ENCODE measurements at regions not wholly inside any gene's neighbourhood (a gene's known extent, or its start where the extent isn't known, plus 50 kb on each side); places are given as distances from the start of the nearest gene placed in this dataset.

- no peak for DNase-seq
- WGBS, 2 donors, result 93% methylated on average over 7 of the region's 7 CpGs
- Histone ChIP-seq H3K27ac (peak overlapping the region; percentile 67 to 93 (median 80)), H3K4me3 (replicated peaks in 1 of 3) (no peak overlapping the region), H3K4me1 (peaks cover 13 to 27% of the 10 kb centered on the region in 2 donors), H3K27me3 (no peaks in the 10 kb centered on the region), H3K9me3 (no peaks in the 10 kb centered on the region), H3K36me3 (no peaks in the 10 kb centered on the region)
- no peak for TF ChIP-seq POLR2A (IDR thresholded peaks at IDR 0.05)
- no peak for TF ChIP-seq CTCF (IDR thresholded peaks at IDR 0.05)
- intact Hi-C loops (cut with DNase I), result no loop called here
Observed at GRCh38 chr21:41582298-41582840, 74.4 kb upstream of the TMPRSS2 start.

GRCh38 chr21:41581592-41582228 is 73.8 kb upstream of the TMPRSS2 start:
- no peak overlapping the region for H3K4me3 ChIP-seq (replicated peaks in 1 of 3)
- TF ChIP-seq POLR2A (IDR thresholded peaks at IDR 0.05) (no peak), CTCF (IDR thresholded peaks at IDR 0.05) (no peak)
- no peak for DNase-seq
- no peaks in the 10 kb centered on the region for H3K36me3 ChIP-seq
- H3K27me3 ChIP-seq, result no peaks in the 10 kb centered on the region
- 93% methylated on average over 16 of the region's 16 CpGs for whole genome bisulfite sequencing, 2 donors
- no peaks in the 10 kb centered on the region for H3K9me3 ChIP-seq
- peak overlapping the region in 2 of 3 donors; percentile 80 to 93 for H3K27ac ChIP-seq
- intact Hi-C loops (cut with DNase I), result no loop called here
- H3K4me1 ChIP-seq, result peaks cover 13 to 27% of the 10 kb centered on the region in 2 donors

DNA sequence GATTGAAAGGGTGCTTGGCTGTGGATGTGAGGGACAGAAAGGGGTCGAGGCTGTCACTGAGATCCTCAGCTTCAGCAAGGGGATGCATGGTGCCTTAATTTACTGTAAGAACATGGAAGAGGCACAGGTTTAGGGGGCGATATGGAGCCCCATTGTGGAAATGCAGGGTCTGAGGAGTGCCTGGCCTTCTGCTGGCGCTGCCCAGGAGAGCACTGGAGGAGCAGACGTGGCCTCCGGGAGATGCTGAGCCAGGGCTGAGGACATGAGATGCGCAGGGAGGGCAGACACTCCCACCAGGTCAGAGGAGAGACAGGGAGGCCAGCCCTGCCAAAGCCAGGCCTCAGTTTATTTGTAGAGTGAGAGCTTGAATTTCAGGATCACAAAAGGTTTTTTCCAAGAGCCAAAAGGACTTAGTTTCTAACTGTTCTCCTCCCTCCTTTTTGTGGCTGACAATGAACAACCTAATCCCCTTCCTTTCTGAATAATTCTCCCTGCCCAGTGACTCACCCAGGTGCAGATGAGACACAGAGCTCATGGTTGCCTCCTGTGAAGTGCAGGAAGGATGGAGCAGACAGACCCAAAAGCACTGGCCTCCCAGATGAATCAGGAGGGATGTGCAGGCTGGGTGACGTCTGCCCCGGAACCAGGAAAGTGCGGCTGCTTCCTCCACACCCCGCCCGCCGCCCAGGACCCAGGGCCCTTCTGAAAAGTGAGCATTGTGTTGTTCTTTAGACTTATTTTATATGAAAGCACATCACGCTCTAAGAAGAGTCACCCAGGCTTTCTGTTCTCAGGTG is 73.0 kb upstream of the TMPRSS2 start:
- H3K36me3 ChIP-seq, result no peaks in the 10 kb centered on the region
- H3K9me3 ChIP-seq, result no peaks in the 10 kb centered on the region
- DNase-seq, result no peak
- WGBS, 2 donors, result 84 to 89% methylated on average over 13 of the region's 13 CpGs
- no peak overlapping the region for H3K4me3 ChIP-seq (replicated peaks in 1 of 3)
- no peaks in the 10 kb centered on the region for H3K27me3 ChIP-seq
- peaks cover 13 to 27% of the 10 kb centered on the region in 2 donors for H3K4me1 ChIP-seq
- H3K27ac ChIP-seq, result peak overlapping the region in 1 of 3 donors; percentile 80
- intact Hi-C loops (cut with DNase I), result no loop called here
- TF ChIP-seq CTCF (IDR thresholded peaks at IDR 0.05) (no peak), POLR2A (IDR thresholded peaks at IDR 0.05) (no peak)

DNA sequence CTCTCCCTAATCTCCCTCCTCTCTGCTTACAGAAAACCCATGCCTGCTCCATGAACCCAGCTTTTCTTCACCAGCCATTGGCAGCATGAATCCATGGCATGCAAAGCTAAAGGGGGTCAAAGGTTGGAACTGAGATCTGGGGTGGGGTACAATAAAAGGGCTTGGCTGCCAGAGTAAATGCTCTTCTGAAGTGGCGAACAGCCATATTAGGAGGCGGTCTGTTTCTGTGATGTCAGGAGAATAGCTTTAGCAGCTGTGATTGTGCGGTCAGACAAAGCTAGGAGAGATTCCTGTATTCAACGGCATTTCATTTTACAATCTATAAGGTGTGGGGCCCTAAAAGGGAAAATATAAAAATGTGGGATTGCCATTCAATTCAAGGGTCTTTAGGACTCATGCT is 71.7 kb upstream of the TMPRSS2 start:
- H3K27ac ChIP-seq, result no peak overlapping the region
- intact Hi-C loops (cut with DNase I), result no loop called here
- WGBS, 2 donors, result 79 to 82% methylated on average over 4 of the region's 4 CpGs
- H3K27me3 ChIP-seq, result no peaks in the 10 kb centered on the region
- no peak for TF ChIP-seq POLR2A (IDR thresholded peaks at IDR 0.05)
- no peak for TF ChIP-seq CTCF (IDR thresholded peaks at IDR 0.05)
- DNase-seq, result no peak
- H3K36me3 ChIP-seq, result no peaks in the 10 kb centered on the region
- H3K9me3 ChIP-seq, result no peaks in the 10 kb centered on the region
- H3K4me1 ChIP-seq, result peaks cover 13 to 25% of the 10 kb centered on the region in 2 donors
- no peak overlapping the region for H3K4me3 ChIP-seq (replicated peaks in 1 of 3)

- Histone ChIP-seq H3K4me3 (replicated peaks in 1 of 3) (no peak overlapping the region), H3K9me3 (no peaks in the 10 kb centered on the region), H3K4me1 (peaks cover 11 to 15% of the 10 kb centered on the region in 2 donors), H3K36me3 (no peaks in the 10 kb centered on the region), H3K27me3 (no peaks in the 10 kb centered on the region), H3K27ac (no peak overlapping the region)
- intact Hi-C loops (cut with DNase I), result no loop called here
- DNase-seq, result no peak
- 79 to 87% methylated on average over 2 of the region's 2 CpGs for WGBS, 2 donors
- no peak for TF ChIP-seq POLR2A (IDR thresholded peaks at IDR 0.05)
Observed at GRCh38 chr21:41578716-41579115, 70.8 kb upstream of the TMPRSS2 start.

Data from thyroid gland (tissue), 4 donors.